ENCODE measurements at regions not wholly inside any gene's neighbourhood (a gene's known extent, or its start where the extent isn't known, plus 50 kb on each side); places are given as distances from the start of the nearest gene placed in this dataset.

- TF ChIP-seq POLR2AphosphoS5 (IDR thresholded peaks at IDR 0.05; ENCODE audit: low read depth, low read length) = no peak
- TF ChIP-seq, protein P1, sequence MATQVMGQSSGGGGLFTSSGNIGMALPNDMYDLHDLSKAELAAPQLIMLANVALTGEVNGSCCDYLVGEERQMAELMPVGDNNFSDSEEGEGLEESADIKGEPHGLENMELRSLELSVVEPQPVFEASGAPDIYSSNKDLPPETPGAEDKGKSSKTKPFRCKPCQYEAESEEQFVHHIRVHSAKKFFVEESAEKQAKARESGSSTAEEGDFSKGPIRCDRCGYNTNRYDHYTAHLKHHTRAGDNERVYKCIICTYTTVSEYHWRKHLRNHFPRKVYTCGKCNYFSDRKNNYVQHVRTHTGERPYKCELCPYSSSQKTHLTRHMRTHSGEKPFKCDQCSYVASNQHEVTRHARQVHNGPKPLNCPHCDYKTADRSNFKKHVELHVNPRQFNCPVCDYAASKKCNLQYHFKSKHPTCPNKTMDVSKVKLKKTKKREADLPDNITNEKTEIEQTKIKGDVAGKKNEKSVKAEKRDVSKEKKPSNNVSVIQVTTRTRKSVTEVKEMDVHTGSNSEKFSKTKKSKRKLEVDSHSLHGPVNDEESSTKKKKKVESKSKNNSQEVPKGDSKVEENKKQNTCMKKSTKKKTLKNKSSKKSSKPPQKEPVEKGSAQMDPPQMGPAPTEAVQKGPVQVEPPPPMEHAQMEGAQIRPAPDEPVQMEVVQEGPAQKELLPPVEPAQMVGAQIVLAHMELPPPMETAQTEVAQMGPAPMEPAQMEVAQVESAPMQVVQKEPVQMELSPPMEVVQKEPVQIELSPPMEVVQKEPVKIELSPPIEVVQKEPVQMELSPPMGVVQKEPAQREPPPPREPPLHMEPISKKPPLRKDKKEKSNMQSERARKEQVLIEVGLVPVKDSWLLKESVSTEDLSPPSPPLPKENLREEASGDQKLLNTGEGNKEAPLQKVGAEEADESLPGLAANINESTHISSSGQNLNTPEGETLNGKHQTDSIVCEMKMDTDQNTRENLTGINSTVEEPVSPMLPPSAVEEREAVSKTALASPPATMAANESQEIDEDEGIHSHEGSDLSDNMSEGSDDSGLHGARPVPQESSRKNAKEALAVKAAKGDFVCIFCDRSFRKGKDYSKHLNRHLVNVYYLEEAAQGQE (IDR thresholded peaks at IDR 0.05; ENCODE audit: insufficient read depth in 1 of 2, low read depth in 2 of 2, low read length in 1 of 2) = no peak
- no peak for TF ChIP-seq TCF7L2 (IDR thresholded peaks at IDR 0.05; ENCODE audit: low read depth, low read length)
- no peak for TF ChIP-seq CTCF (IDR thresholded peaks at IDR 0.05)
Measured at GRCh38 chr3:151675858-151676615, 57.7 kb upstream of the AADACL2 start.
